OCI-LY7 (cell line): ENCODE measurements at regions not wholly inside any gene's neighbourhood (a gene's known extent, or its start where the extent isn't known, plus 50 kb on each side); places are given as distances from the start of the nearest gene placed in this dataset.

Experiments
- CTCF ChIP-seq: fragments of 200-600 bp; sonication (generic); conservative IDR thresholded peaks from 2 replicates; pipeline ENCODE4 v1.5.1; 2014; ENCODE audit warnings: mild to moderate bottlenecking, antibody characterized with exemption, low read length, moderate library complexity, mixed read lengths
- EZH2phosphoT487 ChIP-seq: fragments of 200-600 bp; sonication (generic); IDR thresholded peaks from 2 replicates; pipeline ENCODE4 v1.6.1; 2018; ENCODE audit warnings: low read depth, borderline replicate concordance, mild to moderate bottlenecking, mixed run types, antibody characterized with exemption, low read length, moderate library complexity, mixed read lengths

GRCh38 chr4:11608992-11609391 lies 180.3 kb upstream of the HS3ST1 start:
- TF ChIP-seq CTCF (no peak), EZH2phosphoT487 (no peak)
